D721Med (cell line): ENCODE measurements at regions not wholly inside any gene's neighbourhood (a gene's known extent, or its start where the extent isn't known, plus 50 kb on each side); places are given as distances from the start of the nearest gene placed in this dataset.

Experiments used
- DNase-seq: peaks from one replicate; pipeline ENCODE4 v3.0.0; 2011; ENCODE audit warnings: low spot score; ENCODE audit not compliant: insufficient read length
- FAIRE-seq: peaks from 2 replicates; lab custom pipeline; 2011; peaks lifted over from hg19 to GRCh38; lab: Jason Lieb, UNC
- CTCF ChIP-seq: IDR thresholded peaks from 2 replicates; pipeline ENCODE4 v1.5.1; 2012; ENCODE audit warnings: mild to moderate bottlenecking, control low read depth; ENCODE audit not compliant: insufficient read depth; ENCODE audit errors: missing control alignments

GRCh38 chr4:82213485-82214417, 160.0 kb downstream of the HNRNPD start:
- DNase-seq (no peak), FAIRE-seq (no peak)
- TF ChIP-seq CTCF, result no peak

- no peak for DNase-seq
- peak; percentile 88 for FAIRE-seq
- TF ChIP-seq CTCF, result peak; percentile 73
Measured at GRCh38 chr4:82201805-82202641, 171.8 kb downstream of the HNRNPD start.

GRCh38 chr4:82201303-82201702, 172.5 kb downstream of the HNRNPD start:
- FAIRE-seq (no peak), DNase-seq (no peak)
- no peak for TF ChIP-seq CTCF

- no peak for TF ChIP-seq CTCF
- DNase-seq (no peak), FAIRE-seq (no peak)
Measured at GRCh38 chr4:82200046-82200445, 173.7 kb downstream of the HNRNPD start.

- no peak for TF ChIP-seq CTCF
- DNase-seq (no peak), FAIRE-seq (no peak)
Measured at GRCh38 chr4:82194329-82194728, 179.5 kb downstream of the HNRNPD start.

- no peak for TF ChIP-seq CTCF
- FAIRE-seq, result no peak
- no peak for DNase-seq
Measured at GRCh38 chr4:82192017-82192673, 181.6 kb downstream of the HNRNPD start.
